ENCODE measurements at regions not wholly inside any gene's neighbourhood (a gene's known extent, or its start where the extent isn't known, plus 50 kb on each side); places are given as distances from the start of the nearest gene placed in this dataset.
A peak's percentile ranks its signal among the peaks of the same experiment; 100 is the strongest.

- peak; percentile 6 for DNase-seq
- H3K4me3 ChIP-seq (ENCODE audit: low read depth in 2 of 2, low read length in 1 of 2): no peak overlapping the region
- no peaks in the 10 kb centered on the region for H3K27me3 ChIP-seq (ENCODE audit: insufficient read depth)
- 4% methylated on average over 7 of the region's 7 CpGs for WGBS (ENCODE audit: low lambda C conversion rate)
- H3K4me2 ChIP-seq: no peak overlapping the region
- H3K79me2 ChIP-seq (ENCODE audit: insufficient read depth): no peaks in the 10 kb centered on the region
- H3K9me3 ChIP-seq: no peaks in the 10 kb centered on the region
- no peaks in the 10 kb centered on the region for H3F3A ChIP-seq (replicated peaks; ENCODE audit: insufficient read depth)
- no peaks in the 10 kb centered on the region for H3K4me1 ChIP-seq (ENCODE audit: control insufficient read depth in 1 of 2, insufficient read depth in 2 of 2, low read depth in 1 of 2, low read length in 1 of 2)
- H3K36me3 ChIP-seq (replicated peaks in 1 of 2; ENCODE audit: control insufficient read depth in 1 of 2, insufficient read depth in 2 of 2, low read length in 1 of 2): no peaks in the 10 kb centered on the region
- H2AFZ ChIP-seq (ENCODE audit: low read depth): no peak overlapping the region
- no peak overlapping the region for H3K9ac ChIP-seq
- ChIA-PET POLR2A (no interaction called here), CTCF (no interaction called here)
- no peaks in the 10 kb centered on the region for H3K9me2 ChIP-seq
- H3K27ac ChIP-seq (ENCODE audit: low read depth in 2 of 2, low read length in 1 of 2): no peak overlapping the region
- no peak for TF ChIP-seq NRF1 (IDR thresholded peaks at IDR 0.05; ENCODE audit: low read depth, low read length)
- TF ChIP-seq IRF3 (IDR thresholded peaks at IDR 0.05; ENCODE audit: low read depth, low read length): no peak
- TF ChIP-seq ZBTB33 (IDR thresholded peaks at IDR 0.05; ENCODE audit: borderline replicate concordance, low read depth): no peak
- no peak for TF ChIP-seq POLR2AphosphoS5 (IDR thresholded peaks at IDR 0.05; ENCODE audit: low read depth, low read length)
- TF ChIP-seq USF1 (IDR thresholded peaks at IDR 0.05; ENCODE audit: borderline replicate concordance, low read depth): no peak
- no peak for TF ChIP-seq USF2 (IDR thresholded peaks at IDR 0.05; ENCODE audit: borderline replicate concordance, low read depth, low read length)
- TF ChIP-seq FOXM1 (IDR thresholded peaks at IDR 0.05; ENCODE audit: low read depth): no peak
- no peak for TF ChIP-seq FOXJ3 (CRISPR knock-in tag; IDR thresholded peaks at IDR 0.05)
- no peak for TF ChIP-seq MEF2A (IDR thresholded peaks at IDR 0.05; ENCODE audit: borderline replicate concordance, low read depth)
- no peak for TF ChIP-seq YY1 (IDR thresholded peaks at IDR 0.05; ENCODE audit: low read depth)
- TF ChIP-seq SIN3A (IDR thresholded peaks at IDR 0.05; ENCODE audit: borderline replicate concordance, low read depth, low read length): no peak
- no peak for TF ChIP-seq GABPA (IDR thresholded peaks at IDR 0.05; ENCODE audit: low read depth)
- no peak for TF ChIP-seq RCOR1 (IDR thresholded peaks at IDR 0.05; ENCODE audit: low read length)
- no peak for TF ChIP-seq FOSL2 (IDR thresholded peaks at IDR 0.05; ENCODE audit: borderline replicate concordance, low read depth)
- no peak for TF ChIP-seq PBX3 (IDR thresholded peaks at IDR 0.05)
- H4K20me1 ChIP-seq (ENCODE audit: insufficient read depth): no peaks in the 10 kb centered on the region
These were observed 122.3 kb downstream of the MTRR start for GRCh38 chr5:7991125-7991821.

Data from SK-N-SH (cell line).